C4-2B (cell line): ENCODE measurements at regions not wholly inside any gene's neighbourhood (a gene's known extent, or its start where the extent isn't known, plus 50 kb on each side); places are given as distances from the start of the nearest gene placed in this dataset.

ENCODE experiments used
- ZFX ChIP-seq: fragments of 450-650 bp; IDR thresholded peaks from 2 replicates; pipeline ENCODE4 v1.6.1; 2017
- TF ChIP-seq, protein P1 (sequence below): fragments of 450-650 bp; conservative IDR thresholded peaks from 2 replicates; pipeline ENCODE4 v1.5.1; 2017; ENCODE audit warnings: mild to moderate bottlenecking

DNA sequence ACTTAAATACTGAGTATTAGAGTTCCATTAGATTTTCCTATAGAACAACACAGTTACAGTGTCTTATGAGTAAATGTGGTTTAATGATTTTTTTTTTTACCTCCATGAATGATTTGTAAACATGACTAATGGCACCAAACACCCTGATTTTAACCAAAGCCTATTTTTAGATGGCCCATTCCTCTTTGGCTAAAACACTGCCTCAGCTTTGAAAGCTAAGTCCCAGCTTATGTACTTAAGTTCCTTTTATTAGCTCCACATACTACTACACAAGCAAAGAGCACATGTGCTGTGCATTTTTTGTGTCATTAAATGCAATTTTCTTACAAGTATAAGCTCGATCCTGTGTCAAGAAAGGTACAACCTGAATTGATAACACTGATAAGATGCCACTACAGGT, 575.6 kb upstream of the PITX2 start:
- TF ChIP-seq, protein P1, sequence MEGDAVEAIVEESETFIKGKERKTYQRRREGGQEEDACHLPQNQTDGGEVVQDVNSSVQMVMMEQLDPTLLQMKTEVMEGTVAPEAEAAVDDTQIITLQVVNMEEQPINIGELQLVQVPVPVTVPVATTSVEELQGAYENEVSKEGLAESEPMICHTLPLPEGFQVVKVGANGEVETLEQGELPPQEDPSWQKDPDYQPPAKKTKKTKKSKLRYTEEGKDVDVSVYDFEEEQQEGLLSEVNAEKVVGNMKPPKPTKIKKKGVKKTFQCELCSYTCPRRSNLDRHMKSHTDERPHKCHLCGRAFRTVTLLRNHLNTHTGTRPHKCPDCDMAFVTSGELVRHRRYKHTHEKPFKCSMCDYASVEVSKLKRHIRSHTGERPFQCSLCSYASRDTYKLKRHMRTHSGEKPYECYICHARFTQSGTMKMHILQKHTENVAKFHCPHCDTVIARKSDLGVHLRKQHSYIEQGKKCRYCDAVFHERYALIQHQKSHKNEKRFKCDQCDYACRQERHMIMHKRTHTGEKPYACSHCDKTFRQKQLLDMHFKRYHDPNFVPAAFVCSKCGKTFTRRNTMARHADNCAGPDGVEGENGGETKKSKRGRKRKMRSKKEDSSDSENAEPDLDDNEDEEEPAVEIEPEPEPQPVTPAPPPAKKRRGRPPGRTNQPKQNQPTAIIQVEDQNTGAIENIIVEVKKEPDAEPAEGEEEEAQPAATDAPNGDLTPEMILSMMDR: no peak
- TF ChIP-seq ZFX: no peak
